Fibroblast of peridontal ligament (primary cell): ENCODE measurements at regions not wholly inside any gene's neighbourhood (a gene's known extent, or its start where the extent isn't known, plus 50 kb on each side); places are given as distances from the start of the nearest gene placed in this dataset.
"Not testable (repeated sequence)": the region's sequence is repeated elsewhere in the genome, so short reads cannot be mapped to it uniquely, and the experiment has no call there.

Source experiments
- DNase-seq: peaks from one replicate; pipeline ENCODE4 v3.0.0-alpha.2; 2010; ENCODE audit errors: extremely low read depth

- no peak for DNase-seq
Measured at GRCh38 chr1:96541491-96541890, 180.1 kb upstream of the PTBP2 start.

- DNase-seq = no peak
Measured at GRCh38 chr1:96544051-96544830, 177.3 kb upstream of the PTBP2 start.

- no peak for DNase-seq
Measured at GRCh38 chr1:96544831-96545221, 176.8 kb upstream of the PTBP2 start.

GRCh38 chr1:96545935-96546656 is 175.5 kb upstream of the PTBP2 start:
- DNase-seq = no peak

GRCh38 chr1:96550061-96550460 is 171.5 kb upstream of the PTBP2 start:
- DNase-seq = no peak

GRCh38 chr1:96552451-96552850 is 169.1 kb upstream of the PTBP2 start:
- no peak for DNase-seq

GRCh38 chr1:96553811-96554210 is 167.8 kb upstream of the PTBP2 start:
- DNase-seq = no peak

GRCh38 chr1:96554364-96554763 is 167.2 kb upstream of the PTBP2 start:
- DNase-seq = no peak

GRCh38 chr1:96557336-96557735 is 164.2 kb upstream of the PTBP2 start:
- peak; percentile 73 for DNase-seq

- no peak for DNase-seq
Measured at GRCh38 chr1:96558635-96559034, 162.9 kb upstream of the PTBP2 start.

- peak; percentile 64 for DNase-seq
Measured at GRCh38 chr1:96559181-96559580, 162.4 kb upstream of the PTBP2 start.

GRCh38 chr1:96559707-96560596 is 161.6 kb upstream of the PTBP2 start:
- peak; percentile 99 for DNase-seq

GRCh38 chr1:96562094-96562493 is 159.5 kb upstream of the PTBP2 start:
- no peak for DNase-seq

- DNase-seq = not testable (repeated sequence)
Measured at GRCh38 chr1:96564401-96564800, 157.2 kb upstream of the PTBP2 start.

- DNase-seq = no peak
Measured at GRCh38 chr1:96565546-96565945, 156.0 kb upstream of the PTBP2 start.

- no peak for DNase-seq
Measured at GRCh38 chr1:96568639-96569038, 152.9 kb upstream of the PTBP2 start.

GRCh38 chr1:96569288-96569687 is 152.3 kb upstream of the PTBP2 start:
- no peak for DNase-seq

- peak; percentile 17 for DNase-seq
Measured at GRCh38 chr1:96579636-96580035, 141.9 kb upstream of the PTBP2 start.

- DNase-seq = no peak
Measured at GRCh38 chr1:96580920-96581319, 140.7 kb upstream of the PTBP2 start.

- DNase-seq = no peak
Measured at GRCh38 chr1:96581772-96582171, 139.8 kb upstream of the PTBP2 start.

- no peak for DNase-seq
Measured at GRCh38 chr1:96583903-96584302, 137.7 kb upstream of the PTBP2 start.

GRCh38 chr1:96587222-96587621 is 134.4 kb upstream of the PTBP2 start:
- no peak for DNase-seq
